ENCODE measurements at regions not wholly inside any gene's neighbourhood (a gene's known extent, or its start where the extent isn't known, plus 50 kb on each side); places are given as distances from the start of the nearest gene placed in this dataset.

- H3K4me3 ChIP-seq (ENCODE audit: low read length) = no peak overlapping the region
- TF ChIP-seq CTCF (IDR thresholded peaks at IDR 0.05; ENCODE audit: insufficient read depth, low read depth, low read length, missing control alignments) = no peak
- no peak for DNase-seq (ENCODE audit: low read depth)
These were observed 232.6 kb downstream of the UQCRFS1 start for GRCh38 chr19:28980236-28980868.

- no peak overlapping the region for H3K4me3 ChIP-seq (ENCODE audit: low read length)
- no peak for TF ChIP-seq CTCF (IDR thresholded peaks at IDR 0.05; ENCODE audit: insufficient read depth, low read depth, low read length, missing control alignments)
- no peak for DNase-seq (ENCODE audit: low read depth)
These were observed 235.1 kb downstream of the UQCRFS1 start for GRCh38 chr19:28977826-28978225.

- no peak for DNase-seq (ENCODE audit: low read depth)
- no peak for TF ChIP-seq CTCF (IDR thresholded peaks at IDR 0.05; ENCODE audit: insufficient read depth, low read depth, low read length, missing control alignments)
- no peak overlapping the region for H3K4me3 ChIP-seq (ENCODE audit: low read length)
These were observed 240.7 kb downstream of the UQCRFS1 start for GRCh38 chr19:28972058-28972852.

GRCh38 chr19:28971513-28971912 is 241.4 kb downstream of the UQCRFS1 start:
- no peak for DNase-seq (ENCODE audit: low read depth)
- TF ChIP-seq CTCF (IDR thresholded peaks at IDR 0.05; ENCODE audit: insufficient read depth, low read depth, low read length, missing control alignments) = no peak

GRCh38 chr19:28971049-28971448 is 241.9 kb downstream of the UQCRFS1 start:
- H3K4me3 ChIP-seq (ENCODE audit: low read length) = no peak overlapping the region
- TF ChIP-seq CTCF (IDR thresholded peaks at IDR 0.05; ENCODE audit: insufficient read depth, low read depth, low read length, missing control alignments) = no peak
- DNase-seq (ENCODE audit: low read depth) = no peak

More at GRCh38 chr19:28971513-28971912, 241.4 kb downstream of the UQCRFS1 start:
- H3K4me3 ChIP-seq (ENCODE audit: low read length) = no peak overlapping the region

GRCh38 chr19:28968721-28969120 is 244.2 kb downstream of the UQCRFS1 start:
- TF ChIP-seq CTCF (IDR thresholded peaks at IDR 0.05; ENCODE audit: insufficient read depth, low read depth, low read length, missing control alignments) = no peak
- DNase-seq (ENCODE audit: low read depth) = no peak
- H3K4me3 ChIP-seq (ENCODE audit: low read length) = no peak overlapping the region

All from epithelial cell of esophagus (primary cell).